ENCODE measurements at regions not wholly inside any gene's neighbourhood (a gene's known extent, or its start where the extent isn't known, plus 50 kb on each side); places are given as distances from the start of the nearest gene placed in this dataset.

GRCh38 chr13:69389899-69390298 is 717.7 kb upstream of the ATXN8OS start:
- Histone ChIP-seq H2AFZ (ENCODE audit: low read depth, low read length, severe bottlenecking) (peak overlapping the region; percentile 87), H3K9me2 (replicated peaks; ENCODE audit: insufficient read depth, low read length) (no peaks in the 10 kb centered on the region), H3K9me3 (ENCODE audit: insufficient read depth, low read length) (peaks cover 8% of the 10 kb centered on the region; the same call in 1 of the 2 replicates), H3K79me2 (ENCODE audit: insufficient read depth, low read length) (no peaks in the 10 kb centered on the region), H3K9ac (ENCODE audit: low read length) (no peak overlapping the region), H3K27ac (ENCODE audit: low read depth, low read length) (peak overlapping the region; percentile 13; the same call in 1 of the 2 replicates), H3K4me3 (ENCODE audit: insufficient read depth, low read length, poor library complexity, severe bottlenecking) (no peak overlapping the region), H3K4me2 (ENCODE audit: low read depth, low read length, poor library complexity, severe bottlenecking) (no peak overlapping the region), H3K36me3 (ENCODE audit: low read length) (peaks cover 8% of the 10 kb centered on the region), H3K27me3 (ENCODE audit: low read length) (no peaks in the 10 kb centered on the region), H3F3A (ENCODE audit: insufficient read depth) (peaks cover 19% of the 10 kb centered on the region), H4K20me1 (ENCODE audit: low read depth, low read length) (no peaks in the 10 kb centered on the region)
- TF ChIP-seq CTCF (IDR thresholded peaks at IDR 0.05; ENCODE audit: insufficient read depth, low read length, poor library complexity, severe bottlenecking) (no peak), EZH2phosphoT487 (conservative IDR thresholded peaks at IDR 0.05; ENCODE audit: low read length) (no peak)

GRCh38 chr13:69373747-69374425 is 733.7 kb upstream of the ATXN8OS start:
- Histone ChIP-seq H3K4me2 (ENCODE audit: low read depth, low read length, poor library complexity, severe bottlenecking) (no peak overlapping the region), H3K4me3 (ENCODE audit: insufficient read depth, low read length, poor library complexity, severe bottlenecking) (no peak overlapping the region), H3K9ac (ENCODE audit: low read length) (no peak overlapping the region), H3K36me3 (ENCODE audit: low read length) (no peaks in the 10 kb centered on the region), H3K27me3 (ENCODE audit: low read length) (no peaks in the 10 kb centered on the region), H3F3A (ENCODE audit: insufficient read depth) (no peaks in the 10 kb centered on the region; the same call in 1 of the 2 replicates), H3K79me2 (ENCODE audit: insufficient read depth, low read length) (no peaks in the 10 kb centered on the region), H4K20me1 (ENCODE audit: low read depth, low read length) (no peaks in the 10 kb centered on the region), H3K27ac (ENCODE audit: low read depth, low read length) (no peak overlapping the region), H3K9me3 (ENCODE audit: insufficient read depth, low read length) (no peaks in the 10 kb centered on the region; the same call in 1 of the 2 replicates), H2AFZ (ENCODE audit: low read depth, low read length, severe bottlenecking) (peak overlapping the region; percentile 12), H3K9me2 (replicated peaks; ENCODE audit: insufficient read depth, low read length) (no peaks in the 10 kb centered on the region)
- TF ChIP-seq EZH2phosphoT487 (conservative IDR thresholded peaks at IDR 0.05; ENCODE audit: low read length) = no peak
- no peak for TF ChIP-seq CTCF (IDR thresholded peaks at IDR 0.05; ENCODE audit: insufficient read depth, low read length, poor library complexity, severe bottlenecking)

GRCh38 chr13:69363360-69363759 is 744.3 kb upstream of the ATXN8OS start:
- no peaks in the 10 kb centered on the region for H3K9me2 ChIP-seq (replicated peaks; ENCODE audit: insufficient read depth, low read length)
- H4K20me1 ChIP-seq (ENCODE audit: low read depth, low read length) = no peaks in the 10 kb centered on the region
- no peaks in the 10 kb centered on the region for H3K27me3 ChIP-seq (ENCODE audit: low read length)
- H3K4me2 ChIP-seq (ENCODE audit: low read depth, low read length, poor library complexity, severe bottlenecking) = no peak overlapping the region
- H3K4me3 ChIP-seq (ENCODE audit: insufficient read depth, low read length, poor library complexity, severe bottlenecking) = no peak overlapping the region
- no peak overlapping the region for H3K27ac ChIP-seq (ENCODE audit: low read depth, low read length)
- H3F3A ChIP-seq (ENCODE audit: insufficient read depth) = no peaks in the 10 kb centered on the region
- H3K79me2 ChIP-seq (ENCODE audit: insufficient read depth, low read length) = no peaks in the 10 kb centered on the region
- H3K36me3 ChIP-seq (ENCODE audit: low read length) = no peaks in the 10 kb centered on the region
- H3K9me3 ChIP-seq (ENCODE audit: insufficient read depth, low read length) = 0 out of 2 replicates have a peak, but pooled peaks cover 5% of the 10 kb centered on the region
- no peak overlapping the region for H3K9ac ChIP-seq (ENCODE audit: low read length)
- no peak for TF ChIP-seq EZH2phosphoT487 (conservative IDR thresholded peaks at IDR 0.05; ENCODE audit: low read length)
- peak overlapping the region; percentile 27 for H2AFZ ChIP-seq (ENCODE audit: low read depth, low read length, severe bottlenecking)

GRCh38 chr13:69331245-69331644 is 776.4 kb upstream of the ATXN8OS start:
- Histone ChIP-seq H3K9ac (ENCODE audit: low read length) (no peak overlapping the region), H3K27ac (ENCODE audit: low read depth, low read length) (no peak overlapping the region), H4K20me1 (ENCODE audit: low read depth, low read length) (no peaks in the 10 kb centered on the region), H3K9me2 (replicated peaks; ENCODE audit: insufficient read depth, low read length) (no peaks in the 10 kb centered on the region), H2AFZ (ENCODE audit: low read depth, low read length, severe bottlenecking) (no peak overlapping the region), H3F3A (ENCODE audit: insufficient read depth) (no peaks in the 10 kb centered on the region), H3K4me3 (ENCODE audit: insufficient read depth, low read length, poor library complexity, severe bottlenecking) (no peak overlapping the region), H3K36me3 (ENCODE audit: low read length) (no peaks in the 10 kb centered on the region), H3K9me3 (ENCODE audit: insufficient read depth, low read length) (no peaks in the 10 kb centered on the region), H3K27me3 (ENCODE audit: low read length) (no peaks in the 10 kb centered on the region), H3K4me2 (ENCODE audit: low read depth, low read length, poor library complexity, severe bottlenecking) (no peak overlapping the region), H3K79me2 (ENCODE audit: insufficient read depth, low read length) (no peaks in the 10 kb centered on the region)
- TF ChIP-seq EZH2phosphoT487 (conservative IDR thresholded peaks at IDR 0.05; ENCODE audit: low read length) = no peak
- TF ChIP-seq CTCF (IDR thresholded peaks at IDR 0.05; ENCODE audit: insufficient read depth, low read length, poor library complexity, severe bottlenecking) = no peak
